ENCODE measurements at regions not wholly inside any gene's neighbourhood (a gene's known extent, or its start where the extent isn't known, plus 50 kb on each side); places are given as distances from the start of the nearest gene placed in this dataset.
A peak's percentile ranks its signal among the peaks of the same experiment; 100 is the strongest.
"Not testable (repeated sequence)": the region's sequence is repeated elsewhere in the genome, so short reads cannot be mapped to it uniquely, and the experiment has no call there.

DNA sequence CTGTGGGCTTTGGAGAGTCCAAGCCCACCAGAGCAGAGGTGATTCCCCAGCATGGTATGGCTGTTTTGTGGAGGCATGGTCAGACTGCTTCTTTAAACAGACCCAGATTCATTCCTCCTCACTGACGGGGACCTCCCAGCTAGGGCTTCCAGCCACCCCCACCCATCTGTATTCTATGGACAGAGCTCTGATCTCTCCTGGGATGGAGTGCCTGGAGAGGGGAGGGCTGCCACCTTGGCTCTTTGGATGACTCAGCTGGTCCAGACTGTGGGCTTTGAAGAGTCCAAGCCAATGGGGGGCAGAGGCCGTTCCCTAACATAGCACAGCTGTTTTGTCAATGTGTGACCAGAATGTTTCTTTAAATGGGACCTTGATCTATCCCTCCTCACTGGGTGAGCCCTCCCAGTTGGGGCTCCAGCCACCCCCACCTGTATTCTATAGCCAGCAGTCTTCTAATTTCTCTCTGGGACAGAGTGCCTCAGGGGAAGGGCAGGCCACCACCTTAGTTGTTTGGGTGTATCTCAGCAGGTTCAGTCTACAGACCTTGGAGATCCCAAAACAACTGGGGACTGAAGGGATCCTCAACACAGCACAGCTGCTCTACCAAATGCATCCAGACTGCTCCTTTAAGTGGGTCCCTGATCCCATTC is 122.0 kb upstream of the OSTN start:
- no peak for DNase-seq (ENCODE audit: low spot score)

DNA sequence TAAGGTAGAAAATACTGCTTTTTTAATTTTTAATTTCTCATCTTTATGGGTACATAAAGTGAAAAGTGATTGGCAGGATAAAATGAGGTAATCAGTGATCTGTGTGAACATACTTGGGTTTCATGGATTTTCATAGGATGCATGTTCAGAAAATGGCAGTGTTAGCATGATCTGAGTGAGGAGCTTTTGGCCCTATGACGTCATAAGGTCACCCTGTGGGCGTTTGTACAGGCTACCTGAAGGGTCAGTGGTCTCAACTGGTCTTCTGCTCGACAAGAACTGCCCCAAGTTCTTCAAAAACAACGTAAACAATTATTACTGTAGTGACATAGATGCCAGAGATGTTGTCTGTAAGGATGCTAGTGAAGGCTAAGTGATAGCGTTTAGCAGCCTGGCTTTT is 124.5 kb upstream of the OSTN start:
- no peak for DNase-seq (ENCODE audit: low spot score)

DNA sequence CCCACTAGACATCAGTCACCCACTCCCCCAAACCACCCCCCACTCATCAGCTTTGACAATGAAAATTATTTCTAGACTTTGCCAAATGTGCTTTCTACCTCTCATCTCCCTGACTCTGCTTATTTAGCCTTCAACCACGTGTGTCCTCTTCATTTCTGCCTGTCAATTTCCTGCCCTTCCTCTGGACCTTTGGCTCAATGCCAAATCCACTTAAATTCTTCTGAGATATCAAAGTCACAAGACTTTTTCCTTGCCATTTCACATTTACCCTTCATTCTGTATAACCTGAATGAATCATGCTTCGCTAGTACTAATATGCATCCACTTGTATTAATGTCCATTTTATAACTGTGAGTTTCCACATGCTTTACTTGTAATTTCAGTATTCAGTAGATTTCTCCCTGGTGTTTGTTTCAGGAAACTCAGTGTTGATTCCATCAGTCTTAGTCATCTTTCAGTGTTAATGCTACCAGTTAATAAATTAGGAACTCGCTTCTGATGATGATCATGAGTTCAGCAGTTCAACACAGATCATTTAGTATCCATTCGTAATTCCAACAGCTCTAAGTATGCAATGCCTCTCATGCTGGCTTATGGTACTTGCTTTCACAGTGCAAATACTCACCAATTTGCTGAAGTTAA is 128.2 kb upstream of the OSTN start:
- DNase-seq (ENCODE audit: low spot score), result no peak

DNA sequence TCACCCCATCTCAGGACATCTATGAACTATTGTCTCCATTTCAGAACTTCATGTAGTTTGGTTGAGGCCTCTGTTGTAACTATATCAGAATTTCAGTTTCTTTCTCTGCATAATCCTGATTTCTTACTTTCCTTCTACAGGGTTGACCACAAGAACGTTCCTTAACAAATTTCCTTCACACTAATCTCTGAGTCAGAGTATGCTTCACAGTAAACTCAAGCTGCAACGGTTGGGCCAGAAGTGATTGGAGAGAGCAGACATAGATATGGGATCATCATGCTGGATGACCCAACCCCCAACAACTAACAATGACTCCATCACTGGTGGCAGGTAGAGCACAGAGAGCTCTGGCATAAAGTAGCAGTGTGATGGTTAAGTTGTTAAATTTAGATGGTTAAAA is 128.8 kb upstream of the OSTN start:
- no peak for DNase-seq (ENCODE audit: low spot score)

DNA sequence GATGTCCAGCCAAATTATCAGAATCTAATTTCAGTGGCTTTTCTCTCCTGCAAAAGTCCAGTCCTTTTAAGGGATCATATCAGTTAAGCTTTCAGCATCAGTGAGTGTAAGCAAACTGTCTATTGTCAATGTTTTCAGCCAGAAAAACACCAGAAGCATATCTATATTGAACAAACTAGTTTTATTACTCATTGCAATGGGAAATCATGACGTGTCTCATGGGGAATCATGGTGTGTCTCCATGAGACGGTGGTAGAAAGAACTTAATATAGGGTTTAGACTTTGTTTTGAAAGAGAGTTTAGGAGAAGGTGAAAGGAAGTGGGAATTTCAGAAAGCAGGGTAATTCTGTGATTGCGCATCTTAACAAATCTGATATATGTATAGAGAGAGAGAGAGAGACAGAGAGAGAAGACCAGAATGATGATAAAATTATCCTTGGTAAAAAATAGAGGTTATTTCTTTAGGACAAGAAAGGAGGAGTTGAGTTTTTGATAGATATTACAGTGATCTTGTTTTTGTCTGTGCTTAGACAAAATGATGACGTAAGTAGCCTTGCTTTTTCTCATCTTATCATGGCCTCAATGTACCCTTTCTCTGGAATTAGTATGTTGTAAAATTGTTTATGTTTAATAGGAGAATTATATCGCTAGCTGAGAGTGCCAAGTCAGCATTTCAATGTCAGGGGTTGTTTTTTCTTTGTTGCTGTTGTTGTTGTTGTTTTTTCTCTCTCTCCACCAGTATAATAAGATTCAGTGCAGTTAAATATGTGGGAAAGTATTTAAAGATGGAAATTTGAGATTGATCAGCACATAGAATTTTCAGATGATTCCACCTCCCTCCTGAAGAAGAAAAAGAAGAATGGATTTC is 129.9 kb upstream of the OSTN start:
- no peak for DNase-seq (ENCODE audit: low spot score)

DNA sequence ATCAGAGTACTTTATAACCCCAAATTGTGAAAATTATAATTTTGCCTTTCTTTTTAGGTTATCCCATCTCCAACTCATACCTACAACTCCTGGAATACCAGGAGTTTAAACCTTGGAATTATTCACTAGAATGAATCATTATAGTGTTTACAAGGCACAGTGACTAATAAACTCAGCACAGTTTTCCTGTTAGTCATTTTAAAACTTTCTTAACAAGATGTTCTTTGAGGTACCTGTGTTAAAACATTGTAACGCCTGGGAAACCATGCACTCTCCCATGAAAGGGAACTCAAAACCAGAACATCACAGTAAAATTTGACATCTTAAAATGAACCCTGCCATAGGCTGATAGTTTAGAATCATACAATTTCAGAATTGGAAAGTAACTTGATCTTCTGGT is 132.4 kb upstream of the OSTN start:
- DNase-seq (ENCODE audit: low spot score), result no peak

DNA sequence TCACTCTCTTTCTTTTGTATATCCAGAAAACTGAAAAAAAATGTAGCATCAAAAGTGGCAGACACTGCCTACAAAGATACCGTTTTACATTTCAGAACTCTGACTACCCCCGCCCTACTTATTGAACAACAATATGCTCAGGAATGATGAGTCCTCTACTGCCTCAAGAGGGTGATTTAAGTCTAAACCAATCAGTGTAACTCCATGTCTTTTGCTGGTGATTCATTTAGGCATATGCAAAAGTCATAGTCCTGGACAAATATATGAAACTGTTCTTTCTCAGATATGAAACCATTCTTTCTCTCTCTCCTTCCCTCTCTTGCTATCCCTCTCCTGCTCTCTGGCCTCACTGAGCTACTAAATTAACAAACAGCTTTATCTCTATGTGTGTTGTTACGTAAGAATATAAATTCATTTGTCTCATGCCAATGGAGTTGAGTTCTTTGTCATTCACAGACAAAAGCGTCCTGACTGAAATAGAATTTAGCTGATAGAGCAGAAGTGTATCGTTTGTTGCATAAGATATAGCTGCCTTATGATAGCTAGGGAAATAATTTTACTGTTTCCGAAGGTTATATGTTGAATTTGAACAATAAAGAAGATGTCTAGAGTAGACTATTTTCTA is 133.7 kb upstream of the OSTN start:
- DNase-seq (ENCODE audit: low spot score), result no peak

DNA sequence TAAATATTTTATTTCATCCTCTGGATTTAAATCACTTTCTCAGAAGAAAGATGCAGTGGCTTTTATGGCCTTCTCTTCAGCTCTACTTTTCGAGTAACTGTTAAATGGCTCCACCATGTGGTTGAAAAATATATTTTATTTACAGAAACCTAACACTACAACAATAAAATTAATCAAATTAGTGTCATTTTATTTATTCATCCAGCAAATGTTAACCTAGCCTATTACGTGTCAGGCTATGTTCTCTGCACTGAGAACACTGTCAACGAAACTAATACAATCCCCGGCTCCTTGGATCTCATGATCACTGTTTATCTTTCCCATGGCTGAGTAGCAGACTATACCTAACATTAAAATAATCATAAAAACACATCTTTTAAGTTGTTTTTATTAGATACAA is 148.0 kb upstream of the OSTN start:
- peak; percentile 7 for DNase-seq (ENCODE audit: low spot score)

DNA sequence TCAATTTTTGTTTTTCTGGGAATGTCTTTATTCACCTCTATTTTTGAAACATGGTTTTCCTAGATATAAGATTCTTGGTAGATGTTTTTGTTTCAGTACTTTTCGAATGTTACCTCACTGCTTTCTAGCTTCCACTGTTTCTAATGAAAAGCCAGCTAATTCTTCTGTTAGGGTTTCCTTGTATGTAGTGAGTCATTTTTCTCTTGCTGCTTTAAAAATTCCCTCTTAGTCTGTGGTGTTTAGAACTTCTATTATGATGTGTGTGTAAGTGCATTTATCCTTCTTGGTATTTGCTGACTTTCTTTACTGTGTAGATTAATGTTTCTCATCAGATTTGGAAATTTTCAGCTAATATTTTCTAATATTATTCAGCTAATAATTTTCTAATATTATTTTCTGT is 151.1 kb upstream of the OSTN start:
- no peak for DNase-seq (ENCODE audit: low spot score)

DNA sequence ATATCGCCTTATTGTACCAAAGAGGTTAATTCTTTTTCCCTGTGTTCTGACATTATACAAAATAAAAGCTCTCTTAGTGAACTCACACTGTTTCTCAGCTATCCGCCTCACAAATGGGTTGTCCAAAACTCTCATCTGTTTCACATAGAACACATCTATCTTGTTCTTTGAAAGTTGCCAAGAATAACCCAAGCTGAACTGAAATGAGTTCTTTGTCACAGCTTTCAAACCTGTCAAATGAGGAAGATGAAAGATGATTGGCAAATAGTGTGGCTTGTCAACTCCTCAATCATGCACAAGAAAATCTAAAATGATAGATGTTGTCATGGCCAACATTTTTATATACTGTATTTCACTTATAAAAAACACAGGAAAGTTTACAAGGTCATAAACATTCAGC is 168.1 kb upstream of the OSTN start:
- no peak for DNase-seq (ENCODE audit: low spot score)

DNA sequence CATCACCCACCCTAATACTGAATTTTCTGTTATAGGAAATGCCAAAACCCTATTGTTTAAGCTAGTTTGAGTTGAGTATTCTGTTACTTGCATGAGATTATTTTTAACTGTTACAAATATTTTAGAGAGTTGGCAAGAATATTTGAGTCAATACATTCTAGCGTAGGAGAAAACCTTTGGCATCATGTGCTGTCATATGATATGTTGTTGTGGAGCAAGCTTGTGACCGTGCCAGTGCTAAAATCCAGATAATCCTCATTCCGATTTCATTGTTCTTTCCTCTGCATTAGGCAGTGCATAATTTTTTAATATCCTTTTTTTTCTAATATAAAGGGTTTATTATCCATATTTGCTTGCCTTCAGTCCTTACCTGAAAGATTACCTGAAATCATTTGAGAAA is 168.0 kb upstream of the GMNC start:
- DNase-seq (ENCODE audit: low spot score), result no peak

DNA sequence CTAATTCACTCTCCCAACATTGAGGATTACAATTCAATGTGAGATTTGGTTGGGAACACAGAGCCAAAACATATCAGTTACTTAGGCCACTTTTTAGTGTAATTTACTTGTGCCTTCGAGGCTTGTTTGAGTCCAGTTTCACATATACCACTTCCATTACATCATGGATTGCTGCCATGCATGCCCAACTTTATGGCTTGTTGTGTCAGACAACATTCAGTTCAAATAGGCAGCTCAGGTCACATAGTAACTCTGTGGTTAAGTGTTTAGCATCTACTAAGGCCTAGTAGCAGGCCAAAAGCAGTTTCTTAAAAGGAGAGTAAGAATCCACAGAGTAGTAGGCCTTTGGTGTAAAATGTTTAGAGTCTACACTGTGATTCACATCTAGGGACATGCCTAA is 164.3 kb upstream of the GMNC start:
- DNase-seq (ENCODE audit: low spot score), result no peak

DNA sequence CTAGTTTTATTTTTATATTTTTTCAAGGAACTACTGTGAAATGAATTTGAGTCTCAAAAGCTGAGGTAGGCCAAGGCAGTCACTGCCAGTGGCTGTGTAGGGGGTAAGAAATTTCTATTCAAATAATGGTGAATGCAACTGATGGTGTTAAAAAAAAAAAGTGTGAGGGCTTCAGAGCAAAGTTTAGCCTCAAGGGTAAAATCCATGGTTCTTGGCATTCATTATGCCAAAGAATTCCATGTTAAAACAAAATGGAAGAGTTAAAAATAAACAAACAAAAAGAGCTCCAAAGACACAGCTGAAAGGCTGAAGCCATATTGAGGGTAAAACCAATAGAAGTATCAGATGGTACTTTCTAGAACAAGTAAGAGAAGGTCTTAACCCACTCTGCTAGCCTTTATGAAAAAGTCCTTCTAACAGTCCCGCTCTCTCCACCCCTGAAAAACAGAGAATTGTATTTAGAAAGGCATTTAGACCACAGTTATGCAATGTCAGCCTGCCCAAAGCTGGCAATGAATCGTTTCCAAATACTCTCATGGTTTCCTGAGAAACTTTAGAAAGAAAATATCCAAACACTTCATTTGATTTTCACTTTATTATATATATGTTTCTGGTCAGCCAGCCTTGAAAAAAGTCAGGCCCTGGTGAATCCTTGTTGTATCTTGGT is 158.4 kb upstream of the GMNC start:
- no peak for DNase-seq (ENCODE audit: low spot score)

DNA sequence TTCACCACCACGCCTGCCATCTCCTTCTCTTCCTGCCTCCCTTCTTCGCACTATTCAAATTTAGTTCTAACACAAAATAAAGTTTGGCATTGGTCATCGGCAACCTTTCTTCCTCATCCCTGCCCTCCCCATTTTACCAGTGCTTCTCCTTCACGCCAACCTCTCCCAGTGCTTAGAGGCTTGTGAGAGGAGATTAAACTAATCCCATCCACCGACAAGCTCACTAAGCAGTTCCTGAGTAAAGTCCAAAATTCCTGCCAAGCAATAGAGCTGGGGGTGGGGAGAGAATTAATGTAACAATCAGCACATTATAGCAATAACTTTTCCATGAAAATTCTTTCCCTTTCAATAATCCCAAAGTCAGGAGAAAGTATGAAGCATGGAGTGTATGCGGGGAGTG is 157.4 kb upstream of the GMNC start:
- DNase-seq (ENCODE audit: low spot score), result no peak

DNA sequence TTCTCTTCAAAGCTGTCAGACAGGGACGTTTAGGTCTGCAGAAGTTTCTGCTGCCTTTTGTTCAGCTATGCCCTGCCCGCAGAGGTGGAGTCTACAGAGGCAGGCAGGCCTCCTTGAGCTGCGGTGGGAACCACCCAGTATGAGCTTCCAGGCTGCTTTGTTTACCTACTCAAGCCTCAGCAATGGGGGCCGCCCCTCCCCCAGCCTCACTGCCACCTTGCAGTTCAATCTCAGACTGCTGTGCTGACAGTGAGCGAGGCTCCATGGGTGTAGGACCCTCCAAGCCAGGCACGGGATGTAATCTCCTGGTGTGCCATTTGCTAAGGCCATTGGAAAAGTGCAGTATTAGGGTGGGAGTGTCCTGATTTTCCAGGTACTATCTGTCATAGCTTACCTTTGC is 153.5 kb upstream of the GMNC start:
- DNase-seq (ENCODE audit: low spot score), result not testable (repeated sequence)

DNA sequence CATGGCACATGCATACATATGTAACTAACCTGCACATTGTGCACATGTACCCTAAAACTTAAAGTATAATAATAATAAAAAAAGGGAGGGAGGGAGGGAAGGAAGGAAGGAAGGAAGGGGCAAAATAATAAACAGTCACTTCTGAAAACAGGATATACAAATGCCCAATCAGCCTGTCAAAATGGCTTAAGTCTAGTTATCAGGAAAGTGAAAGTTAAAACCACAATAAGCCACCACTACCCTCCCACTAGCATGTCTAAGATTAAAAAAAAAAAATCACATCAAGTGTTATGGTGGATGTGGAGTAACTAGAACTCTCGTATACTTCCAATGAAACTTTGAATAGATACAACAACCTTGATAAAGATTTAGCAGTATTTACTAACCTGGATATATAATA is 145.6 kb upstream of the GMNC start:
- no peak for DNase-seq (ENCODE audit: low spot score)

DNA sequence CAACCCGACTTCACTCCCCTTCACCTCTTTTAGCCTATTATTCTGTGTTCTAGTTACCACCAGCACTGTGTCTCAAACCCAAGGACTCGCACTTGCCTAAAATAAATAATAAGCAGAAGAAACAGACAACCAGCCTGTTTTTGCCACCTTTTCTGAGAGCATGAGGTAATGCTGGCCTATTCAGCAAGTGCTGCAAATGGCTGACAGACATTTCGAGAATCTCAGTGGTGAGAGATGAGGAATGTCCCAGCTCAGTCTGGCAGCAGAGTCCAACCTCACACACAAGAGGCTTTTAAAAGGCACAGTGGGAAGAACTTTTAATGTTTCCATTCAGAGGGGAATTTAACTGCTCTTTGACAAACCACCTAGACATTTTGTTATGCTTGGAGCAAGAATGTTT is 143.3 kb upstream of the GMNC start:
- no peak for DNase-seq (ENCODE audit: low spot score)

DNA sequence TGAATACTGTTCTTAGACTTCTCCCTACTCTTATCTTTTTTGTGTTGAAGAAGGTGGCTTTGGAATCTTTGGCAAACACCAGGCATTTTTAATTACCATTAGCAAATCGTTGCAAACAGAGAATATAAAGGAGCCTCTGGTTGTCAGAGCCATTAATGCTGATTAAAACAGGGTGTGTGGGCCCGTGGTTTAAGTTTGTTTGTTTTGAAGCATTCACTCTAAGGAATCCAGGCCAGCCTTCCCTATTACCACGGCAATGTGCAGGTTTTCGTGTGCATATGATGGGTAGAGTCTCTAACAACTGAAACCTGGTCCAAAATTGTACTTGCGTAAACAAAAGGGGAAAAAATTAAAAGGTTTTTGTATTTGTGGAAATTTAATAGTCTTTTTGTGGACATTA is 141.2 kb upstream of the GMNC start:
- DNase-seq (ENCODE audit: low spot score), result no peak

DNA sequence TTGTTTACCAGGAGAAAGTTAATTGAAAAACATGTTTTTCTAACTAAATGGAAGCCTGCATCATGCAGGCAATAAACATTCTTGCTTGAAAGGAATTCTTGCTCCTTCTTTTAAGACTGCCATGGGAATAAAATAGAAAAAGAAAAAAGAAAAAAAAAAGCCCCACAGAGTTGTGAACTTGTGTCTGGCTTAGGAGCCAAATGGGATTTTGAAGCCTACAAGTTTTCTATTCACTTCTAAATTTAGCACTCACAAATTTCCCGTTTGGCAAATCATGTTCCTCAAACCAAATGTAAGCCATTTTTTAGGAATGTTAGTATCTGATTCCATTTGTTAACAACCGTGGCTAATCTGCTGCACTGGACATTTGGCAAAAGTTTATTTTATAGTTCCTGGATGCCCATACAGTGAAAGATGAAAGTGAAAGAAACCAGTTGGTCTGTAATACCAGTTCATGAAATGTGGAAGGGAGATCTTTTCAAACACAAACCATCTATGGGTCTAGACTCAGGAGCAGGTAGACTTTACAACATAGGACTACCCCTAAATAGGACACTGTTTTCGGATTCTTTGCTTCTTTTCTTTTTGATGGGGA is 133.8 kb upstream of the GMNC start:
- no peak for DNase-seq (ENCODE audit: low spot score)

DNA sequence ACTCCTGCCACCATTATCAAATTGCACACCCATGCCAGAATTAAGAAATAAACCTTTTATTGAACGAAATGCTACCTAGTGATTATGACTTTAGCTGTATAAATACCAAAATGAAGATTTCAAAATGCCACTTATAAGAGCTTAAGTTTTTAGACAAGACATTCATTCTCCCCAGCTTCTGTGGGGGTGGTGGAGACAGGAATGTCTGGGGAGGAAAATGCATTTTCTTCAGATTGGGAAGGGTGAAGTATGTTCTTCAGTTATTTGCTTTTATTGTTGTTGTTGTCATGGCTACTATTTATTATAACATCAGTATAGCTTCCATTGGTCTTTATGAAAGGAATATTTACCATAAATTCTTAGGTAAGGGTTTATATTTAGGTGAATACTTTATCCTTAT is 132.7 kb upstream of the GMNC start:
- no peak for DNase-seq (ENCODE audit: low spot score)

DNA sequence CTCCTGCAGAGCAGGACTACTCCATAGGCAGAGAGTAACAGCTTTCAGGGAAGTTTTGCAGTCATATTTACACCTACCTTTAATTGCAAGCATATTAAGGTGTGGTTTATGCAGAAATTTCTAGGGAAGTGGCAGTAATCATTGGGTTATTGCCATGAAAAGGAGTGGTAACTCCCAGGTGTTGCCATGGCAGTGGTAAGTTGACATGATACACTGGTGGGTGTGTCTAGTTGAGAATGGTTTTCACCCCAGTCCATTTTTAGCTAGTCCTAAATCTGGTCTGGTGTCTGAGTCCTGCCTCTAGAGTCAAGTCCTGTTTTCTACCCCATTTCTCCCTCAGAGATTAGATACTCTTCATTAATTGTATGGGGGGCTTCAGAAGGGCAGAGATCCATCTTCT is 128.4 kb upstream of the GMNC start:
- DNase-seq (ENCODE audit: low spot score), result no peak

DNA sequence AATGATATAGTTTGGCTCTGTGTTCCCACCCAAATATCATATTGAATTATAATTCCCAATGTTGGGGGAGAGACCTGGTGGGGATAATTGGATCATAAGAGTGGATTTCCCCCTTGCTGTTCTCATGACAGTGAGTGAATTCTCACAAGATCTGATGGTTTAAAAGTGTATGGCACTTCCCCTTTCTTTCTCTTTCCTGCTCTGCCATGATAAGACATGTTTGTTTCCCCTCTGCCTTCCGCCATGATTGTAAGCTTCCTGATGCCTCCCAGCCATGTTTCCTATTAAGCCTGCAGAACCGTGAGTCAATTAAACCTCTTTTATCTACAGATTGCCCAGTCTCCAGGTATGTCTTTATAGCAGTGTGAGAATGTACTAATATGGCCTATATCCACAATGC is 126.7 kb upstream of the GMNC start:
- DNase-seq (ENCODE audit: low spot score), result no peak

Measured in globus pallidus (tissue), 1 donor.